Right lobe of liver (tissue), 6 donors: ENCODE measurements at regions not wholly inside any gene's neighbourhood (a gene's known extent, or its start where the extent isn't known, plus 50 kb on each side); places are given as distances from the start of the nearest gene placed in this dataset.
"Not testable (repeated sequence)": the region's sequence is repeated elsewhere in the genome, so short reads cannot be mapped to it uniquely, and the experiment has no call there.

Source experiments
- ATAC-seq, 4 donors: fragments of 200-7000 bp; cut with Tn5 transposase; one replicate each; pipeline ENCODE4 v1.9.1; 2020; ENCODE audit warnings: mild to moderate bottlenecking in 4 of 4, moderate library complexity in 4 of 4
- DNase-seq, 3 donors: peaks; one replicate each; pipeline ENCODE4 v3.0.0-alpha.2; 2020
- H3K27ac ChIP-seq, 3 donors: fragments of 200-600 bp; one replicate each; pipeline ENCODE4 v1.8.0; 2022
- H3K27me3 ChIP-seq, 2 donors: fragments of 200-600 bp; one replicate each; pipeline ENCODE4 v1.8.0; 2022
- H3K36me3 ChIP-seq, 4 donors: fragments of 200-600 bp; sonication (generic) in 1 of 4; one replicate each; pipeline versions ENCODE4 v1.5.1 to v1.8.0; 2017 to 2022; ENCODE audit warnings: control low read depth in 1 of 4
- H3K4me1 ChIP-seq, 4 donors: fragments of 200-600 bp; sonication (generic) in 1 of 4; one replicate each; pipeline versions ENCODE4 v1.5.1 to v1.8.0; 2017 to 2022; ENCODE audit warnings: control low read depth in 1 of 4
- H3K4me3 ChIP-seq, 3 donors: fragments of 200-600 bp; one replicate each; pipeline ENCODE4 v1.8.0; 2022
- H3K9me3 ChIP-seq, 4 donors: fragments of 200-600 bp; sonication (generic) in 1 of 4; one replicate each; pipeline versions ENCODE4 v1.5.1 to v1.8.0; 2017 to 2022; ENCODE audit warnings: control low read depth in 1 of 4
- POLR2A ChIP-seq: fragments of 450-650 bp; IDR thresholded peaks from one replicate; pipeline ENCODE4 v1.6.1; 2017; ENCODE audit warnings: antibody characterized with exemption, mild to moderate bottlenecking
- WGBS: methylation state at CpG from one replicate; pipeline ENCODE4 v1.1.6; 2018; ENCODE audit warnings: low coverage, low lambda C conversion rate; ENCODE audit not compliant: insufficient coverage; ENCODE audit errors: missing lambda C conversion rate; 5-methylcytosine and 5-hydroxymethylcytosine counted together
- intact Hi-C, 2 donors: fragments of 100-400 bp; cut with DNase I; formaldehyde crosslinking; loops; one replicate each; pipeline versions ENCODE4 v1.11.2 to v1.14.1; 2022
- TF ChIP-seq, protein P1 (sequence below), 4 donors: fragments of 200-600 bp in 3 of 4; fragments of 450-650 bp in 1 of 4; IDR thresholded peaks; one replicate each; pipeline versions ENCODE4 v1.5.1 to v1.8.0; 2016 to 2022; ENCODE audit warnings: antibody characterized with exemption in 4 of 4, mild to moderate bottlenecking in 2 of 4
- donor health status: DM: no; HTN: yes; CAD: no.
- donor health status: DM: no; HTN: no; CAD: no.
- donor health status: DM: no; HTN: no; CAD: no.
- donor health status: DM: no; HTN: yes; CAD: no.
- donor health status: DM: no; HTN: yes; CAD: no.

DNA sequence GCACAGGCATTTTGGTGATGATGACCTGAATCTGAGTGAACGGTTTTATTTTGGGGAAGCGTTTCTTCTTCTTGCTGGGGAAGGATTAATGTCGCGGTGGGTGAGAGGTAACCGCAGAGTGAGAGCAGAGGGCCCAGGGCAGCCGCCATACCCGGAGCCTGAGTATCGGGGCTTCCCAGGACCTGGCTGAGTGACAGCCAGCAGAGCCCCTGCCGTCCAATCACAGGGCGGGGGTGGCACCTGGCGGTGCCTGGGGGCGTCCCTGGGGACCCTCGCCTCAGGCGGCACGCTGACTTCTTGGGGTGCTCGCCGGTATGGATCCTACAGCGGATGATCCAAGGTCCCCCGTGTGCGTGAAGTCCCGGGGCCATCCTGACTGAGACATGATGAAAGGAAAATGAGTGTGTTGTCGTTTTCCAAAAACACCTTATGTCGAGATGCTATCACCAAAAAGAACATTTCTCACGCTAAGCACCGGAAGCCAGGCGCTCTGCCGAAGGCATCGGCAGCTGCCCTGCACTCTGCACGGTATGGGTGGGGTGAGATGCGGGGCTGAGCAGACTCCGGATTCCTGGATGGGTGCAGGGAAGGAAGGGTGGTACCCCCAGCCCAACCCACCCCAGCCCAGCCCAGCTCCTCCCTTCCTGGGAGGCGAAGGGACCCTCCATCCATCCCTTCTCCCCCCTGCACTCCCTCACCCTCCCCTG is 227.9 kb upstream of the SHH start:
- Histone ChIP-seq H3K36me3 (no peaks in the 10 kb centered on the region), H3K4me3 (no peak overlapping the region), H3K4me1 (no peaks in the 10 kb centered on the region), H3K27ac (no peak overlapping the region), H3K9me3 (no peaks in the 10 kb centered on the region), H3K27me3 (no peaks in the 10 kb centered on the region)
- no peak for ATAC-seq
- WGBS = 63% methylated on average over 7 of the region's 32 CpGs
- no peak for DNase-seq
- intact Hi-C loops = no loop called here
- TF ChIP-seq, protein P1, sequence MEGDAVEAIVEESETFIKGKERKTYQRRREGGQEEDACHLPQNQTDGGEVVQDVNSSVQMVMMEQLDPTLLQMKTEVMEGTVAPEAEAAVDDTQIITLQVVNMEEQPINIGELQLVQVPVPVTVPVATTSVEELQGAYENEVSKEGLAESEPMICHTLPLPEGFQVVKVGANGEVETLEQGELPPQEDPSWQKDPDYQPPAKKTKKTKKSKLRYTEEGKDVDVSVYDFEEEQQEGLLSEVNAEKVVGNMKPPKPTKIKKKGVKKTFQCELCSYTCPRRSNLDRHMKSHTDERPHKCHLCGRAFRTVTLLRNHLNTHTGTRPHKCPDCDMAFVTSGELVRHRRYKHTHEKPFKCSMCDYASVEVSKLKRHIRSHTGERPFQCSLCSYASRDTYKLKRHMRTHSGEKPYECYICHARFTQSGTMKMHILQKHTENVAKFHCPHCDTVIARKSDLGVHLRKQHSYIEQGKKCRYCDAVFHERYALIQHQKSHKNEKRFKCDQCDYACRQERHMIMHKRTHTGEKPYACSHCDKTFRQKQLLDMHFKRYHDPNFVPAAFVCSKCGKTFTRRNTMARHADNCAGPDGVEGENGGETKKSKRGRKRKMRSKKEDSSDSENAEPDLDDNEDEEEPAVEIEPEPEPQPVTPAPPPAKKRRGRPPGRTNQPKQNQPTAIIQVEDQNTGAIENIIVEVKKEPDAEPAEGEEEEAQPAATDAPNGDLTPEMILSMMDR (IDR thresholded peaks at IDR 0.05) = no peak
- TF ChIP-seq POLR2A = no peak

- intact Hi-C loops = no loop called here
- no peak overlapping the region for H3K27ac ChIP-seq
- DNase-seq (no peak), ATAC-seq (no peak)
- no peak overlapping the region for H3K4me3 ChIP-seq
- no peaks in the 10 kb centered on the region for H3K27me3 ChIP-seq
- WGBS = 88% methylated on average over 4 of the region's 10 CpGs
- TF ChIP-seq POLR2A = no peak
- TF ChIP-seq, protein P1 (IDR thresholded peaks at IDR 0.05) = no peak
- no peaks in the 10 kb centered on the region for H3K36me3 ChIP-seq
- no peaks in the 10 kb centered on the region for H3K9me3 ChIP-seq
- no peaks in the 10 kb centered on the region for H3K4me1 ChIP-seq
Measured at GRCh38 chr7:156039194-156039593, 226.9 kb upstream of the SHH start.

GRCh38 chr7:156038345-156038744 is 226.1 kb upstream of the SHH start:
- WGBS = 90% methylated on average over 3 of the region's 9 CpGs
- DNase-seq (no peak), ATAC-seq (no peak)
- intact Hi-C loops = no loop called here
- no peaks in the 10 kb centered on the region for H3K9me3 ChIP-seq
- H3K4me1 ChIP-seq = no peaks in the 10 kb centered on the region
- no peaks in the 10 kb centered on the region for H3K36me3 ChIP-seq
- H3K27me3 ChIP-seq = no peaks in the 10 kb centered on the region
- no peak overlapping the region for H3K27ac ChIP-seq
- no peak overlapping the region for H3K4me3 ChIP-seq
- TF ChIP-seq, protein P1 (IDR thresholded peaks at IDR 0.05) = no peak

DNA sequence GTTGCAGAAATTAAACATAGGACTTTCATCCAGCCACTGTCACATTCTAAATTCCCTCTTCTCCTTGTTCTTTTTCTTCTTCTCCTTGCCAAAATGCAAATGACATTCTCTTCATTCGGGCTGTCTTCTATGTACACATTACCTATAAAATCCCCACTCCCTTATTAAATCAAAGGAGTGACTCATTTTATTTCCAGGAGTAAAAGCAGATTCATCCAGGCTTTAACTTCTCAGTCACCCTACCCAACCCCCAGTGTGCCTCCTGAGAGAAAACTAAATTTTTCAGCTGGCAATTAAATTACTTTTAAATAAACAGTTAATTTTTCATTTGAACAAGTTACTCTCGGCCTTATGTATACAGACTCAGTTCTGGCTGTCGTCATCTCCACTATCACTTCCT is 223.9 kb upstream of the SHH start:
- 43% methylated on average over 3 of the region's 3 CpGs for WGBS
- no peak overlapping the region for H3K4me3 ChIP-seq
- no peak for DNase-seq
- no peak for ATAC-seq
- H3K36me3 ChIP-seq = no peaks in the 10 kb centered on the region
- H3K27ac ChIP-seq = no peak overlapping the region
- H3K27me3 ChIP-seq = no peaks in the 10 kb centered on the region
- TF ChIP-seq, protein P1 (IDR thresholded peaks at IDR 0.05) = no peak
- intact Hi-C loops = no loop called here
- no peaks in the 10 kb centered on the region for H3K4me1 ChIP-seq
- H3K9me3 ChIP-seq = no peaks in the 10 kb centered on the region

DNA sequence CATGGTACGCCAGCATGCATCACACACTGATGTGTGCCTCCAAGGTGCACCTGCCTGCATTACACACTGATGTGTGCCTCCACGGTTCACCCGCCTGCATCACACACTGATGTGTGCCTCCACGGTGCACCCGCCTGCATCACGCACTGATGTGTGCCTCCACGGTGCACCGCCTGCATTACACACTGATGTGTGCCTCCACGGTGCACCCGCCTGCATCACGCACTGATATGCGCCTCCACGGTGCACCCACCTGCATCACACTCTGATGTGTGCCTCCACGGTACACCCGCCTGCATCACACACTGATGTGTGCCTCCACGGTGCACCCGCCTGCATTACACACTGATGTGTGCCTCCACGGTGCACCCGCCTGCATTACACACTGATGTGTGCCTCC is 223.1 kb upstream of the SHH start:
- DNase-seq, ATAC-seq, H3K36me3 ChIP-seq, H3K4me3 ChIP-seq, H3K4me1 ChIP-seq, intact Hi-C loops, H3K27ac ChIP-seq, H3K9me3 ChIP-seq, H3K27me3 ChIP-seq: not testable (repeated sequence)
- 86% methylated on average over 8 of the region's 19 CpGs for WGBS
